Lung (tissue), 11 donors: ENCODE measurements at regions not wholly inside any gene's neighbourhood (a gene's known extent, or its start where the extent isn't known, plus 50 kb on each side); places are given as distances from the start of the nearest gene placed in this dataset.

Experiments
- ATAC-seq: fragments of 200-7000 bp; cut with Tn5 transposase; one replicate; pipeline ENCODE4 v1.9.1; 2020; ENCODE audit warnings: moderate number of reproducible peaks; ENCODE audit not compliant: insufficient read depth, low FRiP score
- DNase-seq, 3 donors: peaks; one replicate each; pipeline ENCODE4 v3.0.0-alpha.2; 2013 to 2017
- H3K27ac ChIP-seq, 2 donors: one replicate each; pipeline ENCODE4 v1.5.1; 2013; ENCODE audit warnings: mild to moderate bottlenecking in 2 of 2, moderate library complexity in 2 of 2, control low read depth in 1 of 2, inconsistent platforms in 1 of 2, low read depth in 1 of 2, low read length in 1 of 2
- H3K27me3 ChIP-seq, 3 donors: one replicate each; pipeline ENCODE4 v1.5.1; 2013; ENCODE audit warnings: low read length in 2 of 3; ENCODE audit not compliant: control insufficient read depth in 3 of 3, insufficient read depth in 3 of 3
- H3K36me3 ChIP-seq, 4 donors: one replicate each; pipeline ENCODE4 v1.5.1; 2013; ENCODE audit warnings: low read length in 4 of 4, mild to moderate bottlenecking in 1 of 4, moderate library complexity in 1 of 4; ENCODE audit not compliant: control insufficient read depth in 4 of 4, insufficient read depth in 4 of 4
- H3K4me1 ChIP-seq, 5 donors: one replicate each; pipeline ENCODE4 v1.5.1; 2013; ENCODE audit warnings: low read length in 5 of 5, mild to moderate bottlenecking in 2 of 5, moderate library complexity in 1 of 5; ENCODE audit not compliant: control insufficient read depth in 5 of 5, insufficient read depth in 5 of 5
- H3K4me3 ChIP-seq: one replicate; pipeline ENCODE4 v1.5.1; 2013; ENCODE audit warnings: mild to moderate bottlenecking, control low read depth, moderate library complexity
- H3K9ac ChIP-seq, 2 donors: one replicate each; pipeline ENCODE4 v1.5.1; 2013; ENCODE audit warnings: low read length in 2 of 2, control low read depth in 1 of 2; ENCODE audit not compliant: insufficient read depth in 1 of 2
- H3K9me3 ChIP-seq, 4 donors: one replicate each; pipeline ENCODE4 v1.5.1; 2013; ENCODE audit warnings: low read length in 3 of 4, mild to moderate bottlenecking in 1 of 4, moderate library complexity in 1 of 4; ENCODE audit not compliant: control insufficient read depth in 4 of 4, insufficient read depth in 3 of 4
- CTCF ChIP-seq: IDR thresholded peaks from 2 replicates; pipeline ENCODE4 v1.5.1; 2012; ENCODE audit warnings: mild to moderate bottlenecking; ENCODE audit errors: control extremely low read depth, extremely low read depth
- WGBS, 2 donors: extraction: QIAGEN DNeasy Blood & Tissue Kit; methylation state at CpG; one replicate each; pipeline ENCODE4 v1.1.7; 2013; 5-methylcytosine and 5-hydroxymethylcytosine counted together
- donor health status: control.
- donor health status: control.
- donor health status: Bipolar disorder and iron deficiency.
- donor health status: healthy.
- donor health status: DM: yes; HTN: yes; CAD: no.

GRCh38 chr16:79869304-79870015, 268.9 kb upstream of the MAF start:
- Histone ChIP-seq H3K9me3 (no peaks in the 10 kb centered on the region), H3K27ac (no peak overlapping the region), H3K4me1 (no peaks in the 10 kb centered on the region), H3K9ac (no peak overlapping the region), H3K36me3 (no peaks in the 10 kb centered on the region), H3K4me3 (no peak overlapping the region), H3K27me3 (no peaks in the 10 kb centered on the region)
- 78 to 85% methylated on average over 4 of the region's 4 CpGs for WGBS, 2 donors
- no peak for ATAC-seq
- DNase-seq: no peak
- no peak for TF ChIP-seq CTCF

- Histone ChIP-seq H3K27ac (no peak overlapping the region), H3K9me3 (no peaks in the 10 kb centered on the region), H3K4me1 (no peaks in the 10 kb centered on the region), H3K27me3 (no peaks in the 10 kb centered on the region), H3K36me3 (no peaks in the 10 kb centered on the region), H3K9ac (no peak overlapping the region), H3K4me3 (no peak overlapping the region)
- no peak for ATAC-seq
- no peak for TF ChIP-seq CTCF
- WGBS, 2 donors: 93 to 100% methylated on average over 2 of the region's 2 CpGs
- no peak for DNase-seq
These were observed 268.3 kb upstream of the MAF start for GRCh38 chr16:79868841-79869240.

- Histone ChIP-seq H3K36me3 (no peaks in the 10 kb centered on the region), H3K9me3 (no peaks in the 10 kb centered on the region), H3K9ac (no peak overlapping the region), H3K27me3 (no peaks in the 10 kb centered on the region), H3K4me3 (no peak overlapping the region), H3K4me1 (no peaks in the 10 kb centered on the region), H3K27ac (no peak overlapping the region)
- 74 to 87% methylated on average over 4 of the region's 4 CpGs for WGBS, 2 donors
- ATAC-seq (no peak), DNase-seq (no peak)
- TF ChIP-seq CTCF: no peak
These were observed 267.0 kb upstream of the MAF start for GRCh38 chr16:79867425-79867997.
